Type B pancreatic cell (in vitro differentiated cells): ENCODE measurements at regions not wholly inside any gene's neighbourhood (a gene's known extent, or its start where the extent isn't known, plus 50 kb on each side); places are given as distances from the start of the nearest gene placed in this dataset.
A peak's percentile ranks its signal among the peaks of the same experiment; 100 is the strongest.

Experiments
- DNase-seq: peaks from one replicate; pipeline ENCODE4 v3.0.0; 2021; ENCODE audit warnings: mixed read lengths; ENCODE audit not compliant: unreplicated experiment; ENCODE audit errors: extremely low spot score
- H3K27ac Mint-ChIP-seq: 2 replicates; pipeline ENCODE4 v1.8.0; 2021; ENCODE audit warnings: mild to moderate bottlenecking, mixed read lengths
- H3K27me3 Mint-ChIP-seq: 2 replicates; pipeline ENCODE4 v1.8.0; 2021; ENCODE audit warnings: mixed read lengths
- H3K36me3 Mint-ChIP-seq: 2 replicates; pipeline ENCODE4 v1.8.0; 2021; ENCODE audit warnings: mixed read lengths
- H3K4me1 Mint-ChIP-seq: one replicate; pipeline ENCODE4 v1.8.0; 2021; ENCODE audit warnings: mixed read lengths; ENCODE audit not compliant: unreplicated experiment
- H3K4me3 Mint-ChIP-seq: 2 replicates; pipeline ENCODE4 v1.8.0; 2021; ENCODE audit warnings: mild to moderate bottlenecking, mixed read lengths
- H3K9me3 Mint-ChIP-seq: 2 replicates; pipeline ENCODE4 v1.8.0; 2021; ENCODE audit warnings: mixed read lengths
- CTCF ChIP-seq: fragments of 200-600 bp; sonication (generic); conservative IDR thresholded peaks from 2 replicates; pipeline ENCODE4 v1.5.0; 2021; ENCODE audit warnings: antibody characterized with exemption, mild to moderate bottlenecking

GRCh38 chr10:78435484-78436221 lies 402.0 kb downstream of the RPS24 start:
- no peaks in the 10 kb centered on the region for H3K36me3 Mint-ChIP-seq
- H3K27ac Mint-ChIP-seq: no peak overlapping the region
- DNase-seq: no peak
- H3K4me1 Mint-ChIP-seq: peaks cover 50% of the 10 kb centered on the region
- H3K27me3 Mint-ChIP-seq: no peaks in the 10 kb centered on the region
- H3K9me3 Mint-ChIP-seq: no peaks in the 10 kb centered on the region
- no peak overlapping the region for H3K4me3 Mint-ChIP-seq
- no peak for TF ChIP-seq CTCF

- Mint-ChIP-seq H3K4me3 (no peak overlapping the region), H3K27ac (peak overlapping the region; percentile 36), H3K27me3 (no peaks in the 10 kb centered on the region), H3K9me3 (no peaks in the 10 kb centered on the region), H3K36me3 (no peaks in the 10 kb centered on the region), H3K4me1 (peaks cover 50% of the 10 kb centered on the region)
- no peak for DNase-seq
- no peak for TF ChIP-seq CTCF
Measured at GRCh38 chr10:78436222-78436573, 402.5 kb downstream of the RPS24 start.

GRCh38 chr10:78436706-78437406 lies 403.2 kb downstream of the RPS24 start:
- peak overlapping the region; percentile 36 for H3K27ac Mint-ChIP-seq
- H3K9me3 Mint-ChIP-seq: no peaks in the 10 kb centered on the region
- peaks cover 50% of the 10 kb centered on the region for H3K4me1 Mint-ChIP-seq
- H3K4me3 Mint-ChIP-seq: no peak overlapping the region
- no peak for DNase-seq
- H3K27me3 Mint-ChIP-seq: no peaks in the 10 kb centered on the region
- no peaks in the 10 kb centered on the region for H3K36me3 Mint-ChIP-seq
- TF ChIP-seq CTCF: no peak

- no peak for DNase-seq
- Mint-ChIP-seq H3K4me1 (peaks cover 50% of the 10 kb centered on the region), H3K27ac (peak overlapping the region; percentile 36), H3K27me3 (no peaks in the 10 kb centered on the region), H3K9me3 (no peaks in the 10 kb centered on the region), H3K36me3 (no peaks in the 10 kb centered on the region), H3K4me3 (no peak overlapping the region)
- no peak for TF ChIP-seq CTCF
Measured at GRCh38 chr10:78437407-78437768, 403.7 kb downstream of the RPS24 start.

GRCh38 chr10:78437998-78438906 lies 404.6 kb downstream of the RPS24 start:
- TF ChIP-seq CTCF: no peak
- Mint-ChIP-seq H3K9me3 (no peaks in the 10 kb centered on the region), H3K27me3 (no peaks in the 10 kb centered on the region), H3K4me1 (peaks cover 49% of the 10 kb centered on the region), H3K4me3 (no peak overlapping the region), H3K36me3 (no peaks in the 10 kb centered on the region), H3K27ac (no peak overlapping the region)
- no peak for DNase-seq
